ENCODE measurements at regions not wholly inside any gene's neighbourhood (a gene's known extent, or its start where the extent isn't known, plus 50 kb on each side); places are given as distances from the start of the nearest gene placed in this dataset.

GRCh38 chr9:12874395-12874794 lies 99.6 kb downstream of the LURAP1L start:
- no peak for ATAC-seq
- TF ChIP-seq PPARA (CRISPR knock-in tag; IDR thresholded peaks at IDR 0.05; ENCODE audit: borderline replicate concordance) (no peak), ARNTL (CRISPR knock-in tag; IDR thresholded peaks at IDR 0.05; ENCODE audit: borderline replicate concordance, low read depth) (no peak), CSRNP3 (CRISPR knock-in tag; IDR thresholded peaks at IDR 0.05) (no peak), CSDC2 (CRISPR knock-in tag; IDR thresholded peaks at IDR 0.05) (no peak), POU6F1 (CRISPR knock-in tag; IDR thresholded peaks at IDR 0.05; ENCODE audit: borderline replicate concordance, low read depth) (no peak), RARB (CRISPR knock-in tag; IDR thresholded peaks at IDR 0.05) (no peak), ZNF565 (CRISPR knock-in tag; conservative IDR thresholded peaks at IDR 0.05; ENCODE audit: low read depth) (no peak), ZFP30 (CRISPR knock-in tag; IDR thresholded peaks at IDR 0.05) (no peak), ISL1 (CRISPR knock-in tag; IDR thresholded peaks at IDR 0.05) (no peak), TCF4 (CRISPR knock-in tag; IDR thresholded peaks at IDR 0.05; ENCODE audit: borderline replicate concordance) (no peak), PATZ1 (CRISPR knock-in tag; IDR thresholded peaks at IDR 0.05; ENCODE audit: borderline replicate concordance) (no peak), CREB5 (CRISPR knock-in tag; IDR thresholded peaks at IDR 0.05; ENCODE audit: low read depth) (no peak), GLIS3 (CRISPR knock-in tag; IDR thresholded peaks at IDR 0.05) (no peak), BACH2 (CRISPR knock-in tag; IDR thresholded peaks at IDR 0.05; ENCODE audit: borderline replicate concordance) (no peak)

GRCh38 chr9:12875191-12875590 lies 100.4 kb downstream of the LURAP1L start:
- ATAC-seq, result no peak
- TF ChIP-seq RARB (CRISPR knock-in tag; IDR thresholded peaks at IDR 0.05), result no peak
- TF ChIP-seq ISL1 (CRISPR knock-in tag; IDR thresholded peaks at IDR 0.05), result no peak
- no peak for TF ChIP-seq ARNTL (CRISPR knock-in tag; IDR thresholded peaks at IDR 0.05; ENCODE audit: borderline replicate concordance, low read depth)
- TF ChIP-seq OSR1 (CRISPR knock-in tag; IDR thresholded peaks at IDR 0.05), result no peak
- no peak for TF ChIP-seq GLIS3 (CRISPR knock-in tag; IDR thresholded peaks at IDR 0.05)
- TF ChIP-seq ZFP3 (CRISPR knock-in tag; IDR thresholded peaks at IDR 0.05), result no peak
- no peak for TF ChIP-seq PATZ1 (CRISPR knock-in tag; IDR thresholded peaks at IDR 0.05; ENCODE audit: borderline replicate concordance)
- no peak for TF ChIP-seq POU6F1 (CRISPR knock-in tag; IDR thresholded peaks at IDR 0.05; ENCODE audit: borderline replicate concordance, low read depth)
- TF ChIP-seq ZNF8 (CRISPR knock-in tag; IDR thresholded peaks at IDR 0.05), result no peak
- no peak for TF ChIP-seq CSRNP3 (CRISPR knock-in tag; IDR thresholded peaks at IDR 0.05)
- no peak for TF ChIP-seq TOX (CRISPR knock-in tag; IDR thresholded peaks at IDR 0.05; ENCODE audit: borderline replicate concordance)
- no peak for TF ChIP-seq TCF4 (CRISPR knock-in tag; IDR thresholded peaks at IDR 0.05; ENCODE audit: borderline replicate concordance)
- TF ChIP-seq CREB5 (CRISPR knock-in tag; IDR thresholded peaks at IDR 0.05; ENCODE audit: low read depth), result no peak
- no peak for TF ChIP-seq ZNF565 (CRISPR knock-in tag; conservative IDR thresholded peaks at IDR 0.05; ENCODE audit: low read depth)
